ENCODE measurements at regions not wholly inside any gene's neighbourhood (a gene's known extent, or its start where the extent isn't known, plus 50 kb on each side); places are given as distances from the start of the nearest gene placed in this dataset.

DNA sequence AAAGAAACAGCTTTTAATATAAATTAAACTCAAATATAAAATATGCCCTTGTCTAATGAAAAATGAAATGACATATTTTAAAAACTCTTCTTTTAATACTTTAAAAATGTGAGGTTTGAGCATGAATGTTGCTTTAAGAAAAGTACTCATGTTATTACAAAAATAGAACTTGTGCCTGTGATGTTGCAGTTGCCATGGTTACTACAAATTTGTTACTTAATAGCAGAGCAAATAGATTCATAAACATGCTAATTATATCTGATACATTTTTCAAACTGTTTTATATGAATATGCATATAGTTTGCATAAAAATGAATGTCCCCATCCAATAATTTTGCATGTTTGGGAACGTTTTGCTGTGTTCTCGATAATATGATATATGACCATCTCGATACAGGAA lies 152.3 kb upstream of the DPYD start:
- CTCF ChIA-PET: interaction anchor here (0.5 kb wide), 1 partner anchor 9 kb away, joined by 3 read pairs; no protein-coding TSS in a partner anchor
- TF ChIP-seq FOXS1 (CRISPR knock-in tag; IDR thresholded peaks at IDR 0.05) (no peak), CEBPB (IDR thresholded peaks at IDR 0.05) (no peak), HOXA7 (CRISPR knock-in tag; IDR thresholded peaks at IDR 0.05) (no peak), ZNF302 (CRISPR knock-in tag; IDR thresholded peaks at IDR 0.05) (no peak), PBX3 (IDR thresholded peaks at IDR 0.05) (no peak), HEYL (CRISPR knock-in tag; IDR thresholded peaks at IDR 0.05) (no peak)
- DNase-seq (ENCODE audit: low read depth in 1 of 2, low spot score in 1 of 2): no peak
- H3K27ac ChIP-seq: no peak overlapping the region
- ATAC-seq: no peak
- H3K4me2 ChIP-seq: no peak overlapping the region
- WGBS (ENCODE audit: missing lambda C conversion rate): 93% methylated on average over 3 of the region's 3 CpGs
- POLR2A ChIA-PET: no interaction called here
- no peaks in the 10 kb centered on the region for H3K4me1 ChIP-seq
- no peaks in the 10 kb centered on the region for H3K9me3 ChIP-seq
- no peak overlapping the region for H3K4me3 ChIP-seq
- no peak for FAIRE-seq

DNA sequence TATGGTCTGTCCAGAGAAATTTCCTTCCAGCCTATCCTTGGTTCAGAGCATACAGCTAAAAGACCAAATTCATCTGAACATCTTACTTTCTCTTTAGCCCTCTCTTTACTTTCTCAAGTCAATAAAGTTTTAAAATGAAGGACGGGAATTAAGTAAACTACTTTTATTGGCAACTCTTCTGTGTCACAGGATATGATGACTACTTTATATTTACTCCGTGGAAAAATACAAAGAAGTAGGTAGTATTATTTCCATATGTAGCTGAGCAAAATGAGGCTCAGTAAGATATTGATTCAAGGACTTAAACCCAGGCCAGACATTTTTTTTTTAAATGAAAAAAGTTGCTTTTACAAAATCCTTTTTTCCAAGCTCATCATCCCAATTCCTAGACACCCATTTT lies 151.2 kb upstream of the DPYD start:
- ATAC-seq (no peak), FAIRE-seq (no peak), DNase-seq (ENCODE audit: low read depth in 1 of 2, low spot score in 1 of 2) (no peak)
- no peak overlapping the region for H3K4me3 ChIP-seq
- H3K4me2 ChIP-seq: 0 out of 3 replicates have a peak overlapping the region, but pooled peaks have one; percentile 18
- WGBS (ENCODE audit: missing lambda C conversion rate): 30% methylated on average over 2 of the region's 2 CpGs
- ChIA-PET CTCF (interaction anchor here (1.6 kb wide), 1 partner anchor 396 kb away, joined by 4 read pairs; no protein-coding TSS in a partner anchor), POLR2A (no interaction called here)
- no peak for TF ChIP-seq MAX (IDR thresholded peaks at IDR 0.05)
- no peak for TF ChIP-seq NR3C1 (IDR thresholded peaks at IDR 0.05)
- no peak for TF ChIP-seq NFE2L2 (conservative IDR thresholded peaks at IDR 0.05; ENCODE audit: low read length)
- TF ChIP-seq FOXS1 (CRISPR knock-in tag; IDR thresholded peaks at IDR 0.05): no peak
- no peaks in the 10 kb centered on the region for H3K4me1 ChIP-seq
- H3K27ac ChIP-seq: no peak overlapping the region
- H3K9me3 ChIP-seq: no peaks in the 10 kb centered on the region

DNA sequence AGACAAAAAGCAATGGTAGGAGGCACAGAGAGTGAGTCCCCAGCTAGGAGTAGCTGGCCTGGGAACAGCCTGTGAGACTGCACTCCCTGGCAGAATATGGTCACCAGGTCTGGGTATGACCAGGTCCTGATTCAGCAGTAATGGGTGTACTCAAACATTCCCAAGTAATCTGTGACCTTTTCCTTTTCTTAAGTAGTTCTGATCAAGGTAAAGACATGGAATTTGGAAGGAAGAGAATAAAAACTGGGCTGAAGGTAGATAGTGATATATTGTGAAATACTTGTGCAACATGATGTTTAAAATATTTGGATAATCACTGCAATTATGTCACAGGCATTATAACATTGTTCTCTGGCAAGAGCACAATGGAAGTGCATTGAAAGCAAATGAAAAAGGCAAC lies 147.2 kb upstream of the DPYD start:
- CTCF ChIA-PET: no interaction called here
- ATAC-seq (no peak), DNase-seq (ENCODE audit: low read depth in 1 of 2, low spot score in 1 of 2) (no peak), FAIRE-seq (no peak)
- Histone ChIP-seq H3K4me1 (no peaks in the 10 kb centered on the region), H3K4me2 (no peak overlapping the region), H3K4me3 (no peak overlapping the region), H3K27ac (no peak overlapping the region), H3K9me3 (no peaks in the 10 kb centered on the region)
- POLR2A ChIA-PET: no interaction called here
- TF ChIP-seq CHD4 (IDR thresholded peaks at IDR 0.05; ENCODE audit: borderline replicate concordance) (no peak), PBX3 (IDR thresholded peaks at IDR 0.05) (no peak), CBX8 (IDR thresholded peaks at IDR 0.05) (no peak), FOXS1 (CRISPR knock-in tag; IDR thresholded peaks at IDR 0.05) (no peak), MAFK (IDR thresholded peaks at IDR 0.05; ENCODE audit: partially characterized antibody) (peak; percentile 1), HOXA7 (CRISPR knock-in tag; IDR thresholded peaks at IDR 0.05) (no peak), KDM5A (IDR thresholded peaks at IDR 0.05) (no peak)

DNA sequence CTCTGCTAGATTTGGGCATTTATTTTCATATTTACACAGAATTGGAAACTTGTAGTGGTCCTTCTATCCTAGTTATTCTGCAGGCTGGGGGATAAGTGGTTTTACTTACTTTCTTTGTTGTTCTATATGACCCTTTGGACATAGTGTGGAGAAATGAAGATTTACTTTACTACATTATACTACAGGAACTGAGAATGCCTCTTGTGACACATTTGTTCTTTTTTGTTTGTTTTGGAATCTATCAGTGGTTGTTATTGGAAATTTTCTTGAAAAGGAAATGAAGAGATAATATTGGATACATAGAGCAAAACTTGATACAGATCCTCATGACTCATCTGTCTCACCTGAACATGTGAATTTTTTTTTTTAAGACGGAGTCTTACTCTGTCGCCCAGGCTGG lies 146.1 kb upstream of the DPYD start:
- POLR2A ChIA-PET: no interaction called here
- Histone ChIP-seq H3K4me1 (no peaks in the 10 kb centered on the region), H3K9me3 (no peaks in the 10 kb centered on the region), H3K27ac (no peak overlapping the region), H3K4me3 (no peak overlapping the region), H3K4me2 (no peak overlapping the region)
- FAIRE-seq (no peak), ATAC-seq (no peak), DNase-seq (ENCODE audit: low read depth in 1 of 2, low spot score in 1 of 2) (no peak)
- no peak for TF ChIP-seq CBX8 (IDR thresholded peaks at IDR 0.05)
- CTCF ChIA-PET: no interaction called here
- 92% methylated on average over 2 of the region's 2 CpGs for WGBS (ENCODE audit: missing lambda C conversion rate)

- ChIA-PET POLR2A (no interaction called here), CTCF (interaction anchor here (1.0 kb wide), 1 partner anchor 9 kb away, joined by 4 read pairs; no protein-coding TSS in a partner anchor)
- peaks cover 21% of the 10 kb centered on the region; the same call in 2 of the 3 replicates for H3K4me1 ChIP-seq
- WGBS (ENCODE audit: missing lambda C conversion rate): 50% methylated on average over 1 of the region's 1 CpG
- H3K4me2 ChIP-seq: peak overlapping the region; percentile 14; the same call in 2 of the 3 replicates
- FAIRE-seq (no peak), ATAC-seq (no peak), DNase-seq (ENCODE audit: low read depth in 1 of 2, low spot score in 1 of 2) (no peak)
- no peak overlapping the region for H3K4me3 ChIP-seq
- no peaks in the 10 kb centered on the region for H3K9me3 ChIP-seq
- no peak overlapping the region for H3K27ac ChIP-seq
- TF ChIP-seq RCOR1 (IDR thresholded peaks at IDR 0.05; ENCODE audit: low read depth, low read length): no peak
- TF ChIP-seq, protein P1, sequence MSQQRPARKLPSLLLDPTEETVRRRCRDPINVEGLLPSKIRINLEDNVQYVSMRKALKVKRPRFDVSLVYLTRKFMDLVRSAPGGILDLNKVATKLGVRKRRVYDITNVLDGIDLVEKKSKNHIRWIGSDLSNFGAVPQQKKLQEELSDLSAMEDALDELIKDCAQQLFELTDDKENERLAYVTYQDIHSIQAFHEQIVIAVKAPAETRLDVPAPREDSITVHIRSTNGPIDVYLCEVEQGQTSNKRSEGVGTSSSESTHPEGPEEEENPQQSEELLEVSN (IDR thresholded peaks at IDR 0.05; ENCODE audit: borderline replicate concordance, low read depth): no peak
These were observed 138.8 kb upstream of the DPYD start for GRCh38 chr1:98059620-98060019.
